GF-D8 (cell line): ENCODE measurements at regions not wholly inside any gene's neighbourhood (a gene's known extent, or its start where the extent isn't known, plus 50 kb on each side); places are given as distances from the start of the nearest gene placed in this dataset.
"Not testable (repeated sequence)": the region's sequence is repeated elsewhere in the genome, so short reads cannot be mapped to it uniquely, and the experiment has no call there.

Experiments used
- DNase-seq: peaks from one replicate; lab custom pipeline; 2025; lab: John Stamatoyannopoulos, UW

DNA sequence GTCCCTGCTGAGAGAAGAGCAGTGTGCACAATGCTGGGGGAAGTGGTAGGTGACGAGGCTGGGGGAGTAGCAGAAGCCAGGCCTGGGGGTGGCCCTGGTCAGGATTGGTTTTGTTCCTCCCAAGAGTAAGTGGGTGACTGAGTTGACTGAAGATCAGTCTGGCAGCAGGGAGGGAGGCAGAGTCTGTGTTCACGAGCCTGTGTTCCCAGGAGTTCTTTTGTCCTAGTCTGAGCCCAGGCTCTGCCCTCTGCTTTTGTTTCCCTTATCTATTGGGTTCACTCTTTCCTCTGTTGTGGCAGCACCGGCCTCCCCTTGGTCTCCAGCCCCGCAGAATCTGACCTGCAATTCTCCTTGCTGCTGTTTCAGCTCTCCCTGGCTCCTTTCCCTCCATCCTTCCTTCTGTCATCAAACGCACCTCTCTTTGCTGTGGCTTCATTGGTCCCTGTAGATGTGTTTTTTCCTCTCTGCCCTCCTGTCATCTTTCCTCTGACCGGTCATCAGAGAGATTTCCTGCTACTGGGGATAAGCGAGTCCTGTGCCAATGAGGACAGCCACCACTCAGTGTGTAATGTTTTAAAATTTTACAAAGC is 607.4 kb downstream of the KIF4B start:
- no peak for DNase-seq

DNA sequence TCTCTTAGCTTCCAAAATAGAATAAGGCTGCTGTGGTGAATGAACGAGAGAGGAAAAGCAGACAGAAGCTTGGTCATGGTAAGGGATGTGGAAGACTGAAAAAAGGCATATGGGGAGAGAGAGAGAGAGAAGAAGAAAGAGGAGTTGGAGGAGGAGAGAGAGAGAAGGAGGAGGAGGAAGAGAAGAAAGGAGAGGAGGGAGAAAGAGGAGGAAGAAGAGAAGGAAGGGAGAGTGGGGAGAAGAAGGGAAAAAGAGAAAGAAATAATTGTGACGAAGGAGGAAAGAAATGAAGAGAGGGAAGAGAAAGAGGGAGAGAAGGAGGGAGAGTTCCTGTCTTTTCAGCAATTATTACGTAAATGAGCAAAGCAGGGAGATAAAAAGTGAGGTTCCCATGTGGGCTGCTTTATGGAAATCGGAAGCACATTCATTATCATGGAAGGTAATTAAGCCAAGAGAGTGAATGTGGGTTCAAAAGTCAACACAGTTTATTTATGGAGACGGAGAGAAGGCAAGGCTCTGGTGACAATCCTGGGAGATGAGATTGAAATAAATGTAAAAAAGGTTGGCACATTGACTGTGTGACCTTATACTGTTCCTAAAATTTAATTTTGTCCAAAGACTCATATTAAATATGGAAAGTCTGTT is 611.2 kb downstream of the KIF4B start:
- DNase-seq: no peak

DNA sequence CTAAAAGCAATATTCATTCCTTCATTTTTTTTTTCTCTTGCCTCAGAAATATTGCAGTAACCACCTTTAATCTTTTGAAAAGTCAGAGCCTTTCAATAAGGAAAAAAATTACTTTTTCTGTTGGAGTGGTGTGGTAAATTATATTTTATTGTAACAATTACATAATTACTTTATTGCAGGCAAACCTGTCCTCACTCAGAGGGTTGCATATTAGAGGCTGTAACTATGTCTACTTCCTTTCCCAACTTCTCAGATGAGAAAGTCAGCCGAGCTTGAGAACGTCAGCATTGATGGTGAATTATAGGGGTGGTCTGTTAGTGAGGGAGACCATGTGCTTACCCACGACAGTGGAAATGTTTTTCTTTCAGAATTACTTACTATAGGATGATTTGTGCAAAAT is 611.8 kb downstream of the KIF4B start:
- DNase-seq: no peak

DNA sequence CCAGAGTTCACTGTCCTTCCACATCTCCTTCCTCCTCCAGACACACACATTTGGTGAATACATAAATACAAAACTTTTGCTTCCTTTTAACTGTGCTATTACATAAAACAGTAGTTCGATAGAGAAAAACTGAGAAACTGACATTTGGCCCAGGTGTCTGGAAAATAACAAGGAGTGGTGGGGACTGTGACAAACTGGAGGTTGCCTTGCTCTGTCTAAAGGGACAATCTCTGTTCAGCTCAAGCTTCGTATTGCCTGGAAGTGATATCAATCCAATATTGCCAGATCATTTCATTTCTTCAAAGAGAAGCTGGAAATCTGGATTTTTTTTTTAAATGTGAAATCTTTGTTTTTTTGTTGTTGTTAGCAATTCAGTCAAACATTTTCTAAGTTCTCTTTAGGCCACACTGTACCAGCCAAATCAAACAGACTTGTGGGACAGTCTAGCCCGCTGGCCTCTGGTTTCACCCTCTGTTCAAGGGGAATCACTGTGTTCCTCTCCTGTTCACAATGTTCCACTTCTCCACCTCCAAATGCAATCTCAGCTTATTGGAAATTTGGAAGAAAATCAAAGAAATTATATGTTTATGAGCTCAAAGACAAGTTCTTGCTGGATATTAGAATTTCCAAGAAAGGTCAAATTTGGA is 612.5 kb downstream of the KIF4B start:
- DNase-seq: no peak

DNA sequence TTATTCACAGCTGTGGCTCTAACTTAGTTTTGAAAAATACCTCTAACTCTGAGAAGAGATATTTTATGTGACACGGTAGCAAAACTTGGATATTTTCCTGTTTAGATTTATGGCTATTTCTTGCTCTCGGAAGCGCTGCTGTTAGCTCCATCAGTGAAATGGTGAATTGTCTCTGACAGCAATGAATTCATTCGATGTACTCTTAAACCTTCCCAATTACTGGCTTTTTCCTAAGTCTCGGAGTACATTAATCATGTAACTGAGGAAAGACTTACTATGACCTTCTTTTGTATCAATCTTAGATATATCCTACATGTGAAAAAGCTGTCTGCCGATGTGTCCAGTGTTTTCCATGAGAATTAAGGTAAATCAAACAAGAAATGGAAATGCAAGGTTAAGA is 613.0 kb downstream of the KIF4B start:
- DNase-seq: no peak

DNA sequence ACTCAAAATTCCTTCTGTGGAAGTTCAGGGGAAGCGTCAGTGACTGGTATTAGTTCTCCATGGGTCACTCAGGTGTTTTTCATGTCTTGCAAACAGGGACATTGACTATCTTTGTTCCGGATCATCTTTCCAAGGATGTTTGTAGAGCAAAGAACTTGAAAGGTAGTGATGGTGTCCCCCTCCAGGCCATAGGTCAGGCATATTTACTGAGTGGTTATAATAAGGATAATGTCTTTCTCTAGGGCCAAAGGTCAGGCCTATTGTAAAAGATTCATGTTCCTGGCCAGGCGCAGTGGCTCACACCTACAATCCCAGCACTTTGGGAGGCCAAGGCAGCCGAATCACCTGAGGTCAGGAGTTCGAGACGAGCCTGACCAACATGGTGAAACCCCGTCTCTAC is 614.8 kb downstream of the KIF4B start:
- no peak for DNase-seq

DNA sequence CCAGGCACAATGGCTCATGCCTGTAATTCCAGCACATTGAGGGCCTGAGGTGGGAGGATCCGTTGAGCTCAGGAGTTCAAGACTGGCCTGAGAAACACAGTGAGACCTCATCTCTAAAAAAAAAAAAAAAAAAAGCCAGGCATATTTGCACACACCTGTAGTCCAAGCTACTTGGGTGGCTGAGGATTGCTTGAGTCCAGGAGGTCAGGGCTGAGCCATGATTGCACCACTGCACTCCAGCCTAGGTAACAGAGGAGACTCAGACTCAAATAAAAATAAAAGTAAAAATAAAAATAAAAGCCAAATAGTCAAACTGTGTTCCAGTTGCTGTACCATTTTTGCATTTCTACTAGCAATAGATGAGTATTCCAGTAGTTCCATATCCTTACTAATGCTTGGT is 616.0 kb downstream of the KIF4B start:
- no peak for DNase-seq

DNA sequence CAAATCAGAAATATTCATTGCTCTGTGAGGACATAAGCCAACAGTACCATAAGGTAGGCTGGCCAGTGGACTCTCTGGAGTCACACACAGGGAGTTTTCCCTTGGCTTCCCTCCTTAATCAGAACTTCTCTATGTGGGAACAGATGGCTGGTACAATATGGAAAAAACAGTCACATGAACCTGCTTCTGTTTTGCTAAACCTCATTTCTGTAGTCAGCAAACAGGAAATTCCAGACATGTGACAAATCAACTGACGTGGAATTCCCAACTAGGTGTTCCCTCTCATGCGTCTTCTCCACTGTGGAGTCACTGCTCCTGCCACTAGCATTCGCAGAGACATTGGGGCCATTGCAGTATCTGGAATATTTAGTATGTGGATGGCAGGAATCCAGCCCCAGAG is 617.6 kb downstream of the KIF4B start:
- no peak for DNase-seq

DNA sequence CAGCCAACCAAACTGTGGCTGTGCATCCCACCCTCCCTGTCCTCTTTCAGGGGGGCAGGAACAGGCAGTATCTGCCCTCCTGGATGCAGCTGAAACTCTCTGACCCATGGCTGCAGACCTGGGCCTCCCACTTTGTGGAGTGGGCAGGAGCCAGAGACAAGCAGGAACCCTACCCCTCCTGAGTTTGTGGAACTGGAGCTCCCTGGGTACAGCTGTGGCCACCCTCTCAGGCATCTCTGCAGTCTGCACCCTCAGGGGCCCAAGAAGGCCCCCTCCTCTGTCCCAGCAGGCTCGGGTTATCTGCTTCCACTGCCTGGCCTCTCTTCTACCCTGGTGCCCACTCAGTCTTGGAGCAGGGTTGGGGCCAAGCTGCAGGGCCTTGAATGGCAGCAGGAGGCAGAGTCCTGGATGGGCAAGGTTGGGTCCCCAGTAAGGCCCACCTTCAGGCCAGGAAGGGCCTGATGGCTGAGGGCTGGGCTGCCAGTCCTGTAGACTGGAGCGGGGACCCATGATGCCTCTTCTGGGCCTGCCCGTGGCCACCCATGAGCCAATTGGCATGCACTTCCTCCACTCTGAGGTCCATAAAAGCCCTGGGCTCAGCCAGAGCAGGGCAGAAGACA is 619.9 kb downstream of the KIF4B start:
- DNase-seq: no peak

DNA sequence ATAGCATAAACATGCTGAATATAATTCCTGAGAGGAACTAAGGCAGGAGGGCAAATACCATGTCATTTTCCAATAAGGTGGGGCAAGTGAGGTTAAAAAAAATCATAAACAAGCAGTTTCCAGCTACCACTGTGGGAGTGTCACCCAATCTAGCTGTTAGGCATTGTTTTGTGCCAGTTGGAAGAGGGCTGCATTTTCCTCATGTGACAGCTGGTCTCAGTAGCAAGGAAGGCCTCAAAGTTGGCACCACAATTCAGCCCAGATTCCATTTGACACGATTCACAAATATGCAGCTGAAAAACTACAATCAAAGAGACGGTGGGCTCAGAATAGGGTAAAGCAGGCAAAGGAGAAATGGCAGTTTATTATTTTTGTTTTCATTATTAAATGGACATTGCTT is 636.1 kb downstream of the KIF4B start:
- no peak for DNase-seq

DNA sequence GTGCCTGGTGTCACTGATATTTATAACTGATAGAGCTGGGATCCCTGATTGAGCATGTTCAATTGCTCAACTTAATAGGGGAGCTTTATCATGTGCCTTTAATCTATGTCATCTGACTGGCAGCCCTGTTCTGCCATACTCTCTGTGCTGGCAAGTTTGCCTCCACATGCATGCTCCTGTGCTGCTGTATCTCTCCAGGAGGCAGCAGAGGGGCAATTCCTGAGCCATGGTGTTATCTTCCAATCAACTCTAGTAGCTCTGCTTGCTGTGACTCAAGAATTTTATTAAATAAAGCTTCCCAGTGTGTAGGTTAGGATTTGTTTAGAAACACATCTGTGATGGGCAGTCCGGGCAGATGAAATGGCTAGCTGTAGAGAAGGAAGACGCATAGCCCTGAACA is 642.0 kb downstream of the KIF4B start:
- DNase-seq: no peak

DNA sequence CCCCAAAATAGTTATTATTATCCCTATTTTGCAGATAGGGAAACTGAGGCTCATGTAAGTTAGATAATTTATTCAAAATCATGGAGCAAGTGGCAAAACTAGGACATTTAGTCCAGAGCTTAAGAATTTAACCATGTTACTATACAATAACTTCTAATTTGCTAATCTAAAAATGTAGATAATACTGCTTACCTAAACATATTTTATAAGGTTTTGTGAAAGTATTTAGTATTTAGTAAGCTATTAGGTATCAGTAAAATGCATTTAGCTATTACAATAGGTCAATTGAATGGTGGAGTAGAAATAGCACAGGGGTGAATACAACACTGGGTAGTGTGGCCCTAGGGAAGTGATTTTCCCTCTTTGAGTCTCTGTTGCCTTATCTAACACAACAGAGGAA is 648.3 kb downstream of the KIF4B start:
- DNase-seq: no peak

DNA sequence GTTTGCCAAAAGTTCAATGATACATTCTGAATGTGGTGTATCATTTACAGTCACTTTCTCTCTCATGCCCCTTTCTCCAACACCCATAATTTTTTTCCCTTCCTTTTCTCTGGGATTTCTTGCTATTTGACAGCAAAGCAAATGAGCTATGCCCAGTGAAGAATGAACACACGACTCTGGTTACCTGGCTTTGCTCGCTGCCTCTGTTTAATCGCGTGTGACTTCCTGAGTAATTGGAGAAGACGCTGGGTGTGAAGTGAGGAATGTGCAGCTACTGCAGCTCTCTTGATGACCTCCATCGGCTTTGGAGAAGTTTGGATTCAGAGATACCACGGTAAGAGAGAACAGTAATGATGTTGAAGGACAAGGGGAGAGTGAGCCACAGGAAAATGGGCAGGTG is 651.8 kb downstream of the KIF4B start:
- DNase-seq: no peak

DNA sequence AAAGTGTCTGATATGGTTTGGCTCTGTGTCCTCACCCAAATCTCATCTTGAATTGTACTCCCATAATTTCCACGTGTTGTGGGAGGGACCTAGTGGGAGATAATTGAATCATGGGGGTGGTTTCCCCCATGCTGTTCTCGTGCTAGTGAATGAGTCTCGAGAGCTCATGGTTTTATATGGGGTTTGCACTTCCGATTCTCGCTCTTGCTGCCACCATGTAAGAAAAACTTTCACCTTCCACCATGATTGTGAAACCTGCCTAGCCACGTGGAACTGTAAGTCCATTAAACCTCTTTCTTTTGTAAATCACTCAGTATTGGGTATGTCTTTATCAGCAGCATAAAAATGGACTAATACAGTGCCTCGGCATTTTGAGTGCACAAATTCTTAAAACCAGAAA is 655.0 kb upstream of the SGCD start:
- not testable (repeated sequence) for DNase-seq

DNA sequence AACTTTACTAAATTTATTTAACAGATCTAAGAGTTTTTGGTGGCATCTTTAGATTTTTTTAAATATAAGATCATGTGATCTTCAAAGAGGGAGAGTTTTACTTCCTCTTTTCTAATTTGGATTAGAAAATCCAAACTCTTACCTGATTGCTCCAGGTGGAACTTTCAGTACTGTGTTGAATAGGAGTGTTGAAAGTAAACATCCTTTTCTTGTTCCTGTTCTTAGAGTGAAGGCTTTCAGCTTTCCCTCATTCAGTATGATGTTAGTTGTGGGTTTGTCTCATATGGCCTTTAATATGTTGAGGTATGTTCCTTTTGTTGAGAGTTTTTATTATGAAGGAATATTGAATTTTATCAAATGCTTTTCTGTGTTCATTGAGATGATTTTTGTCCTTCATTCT is 650.0 kb upstream of the SGCD start:
- DNase-seq: no peak

DNA sequence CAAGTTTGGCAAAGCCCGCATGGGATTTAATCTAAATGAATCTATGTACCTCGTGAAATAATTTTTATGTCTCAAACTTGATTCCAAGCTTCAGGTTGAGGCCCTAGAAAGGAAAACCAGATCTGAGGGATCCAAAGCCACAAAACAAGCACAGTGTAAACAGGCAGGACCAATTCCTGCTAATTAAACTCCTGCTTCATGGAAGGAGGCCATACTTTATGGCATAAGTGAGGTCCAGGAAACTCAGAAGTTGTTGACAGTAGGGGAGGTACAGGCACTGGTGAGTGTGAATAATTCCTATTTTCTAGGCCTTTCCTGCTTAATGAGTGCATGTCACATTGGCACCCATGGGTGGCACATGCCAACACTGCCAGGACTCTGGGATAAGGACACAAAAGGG is 648.6 kb upstream of the SGCD start:
- DNase-seq: no peak

DNA sequence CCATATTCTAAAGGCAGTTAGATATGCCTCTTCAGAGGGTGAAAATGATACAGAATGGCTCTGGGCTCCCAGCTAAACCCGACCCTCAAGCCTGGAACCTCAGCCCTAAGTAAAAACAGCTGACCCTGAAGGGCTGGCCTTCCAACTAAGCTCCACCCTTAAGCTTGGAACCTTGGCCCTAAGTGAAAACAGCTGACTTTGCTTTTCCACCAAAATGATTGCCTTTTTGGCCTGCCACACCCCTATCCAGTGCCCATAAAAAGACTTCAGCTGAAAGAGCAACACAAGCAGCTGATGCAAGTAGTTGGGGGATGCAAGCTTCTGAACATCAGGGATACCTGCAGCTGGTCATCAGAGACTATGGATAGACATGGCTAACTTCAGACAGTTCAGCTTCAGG is 647.4 kb upstream of the SGCD start:
- no peak for DNase-seq

DNA sequence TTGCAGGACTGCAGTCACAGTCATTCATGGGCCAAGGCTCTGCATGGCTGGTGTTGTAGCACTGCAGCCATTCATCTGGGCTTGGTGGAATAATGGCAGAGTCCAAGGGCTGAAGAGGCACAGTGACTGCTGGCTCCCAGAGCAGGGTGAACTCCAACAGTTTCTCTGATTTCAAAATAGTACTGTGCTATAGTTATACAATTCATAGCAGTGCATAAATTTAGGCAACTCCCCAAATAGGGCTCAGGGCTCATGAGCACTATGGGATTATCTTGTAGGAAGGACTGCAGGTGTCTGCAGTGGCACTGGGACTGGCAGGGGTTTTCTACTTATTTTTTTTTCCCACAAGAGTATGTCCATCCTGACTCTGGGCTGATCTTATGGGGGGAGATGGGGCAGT is 642.5 kb upstream of the SGCD start:
- DNase-seq: no peak

DNA sequence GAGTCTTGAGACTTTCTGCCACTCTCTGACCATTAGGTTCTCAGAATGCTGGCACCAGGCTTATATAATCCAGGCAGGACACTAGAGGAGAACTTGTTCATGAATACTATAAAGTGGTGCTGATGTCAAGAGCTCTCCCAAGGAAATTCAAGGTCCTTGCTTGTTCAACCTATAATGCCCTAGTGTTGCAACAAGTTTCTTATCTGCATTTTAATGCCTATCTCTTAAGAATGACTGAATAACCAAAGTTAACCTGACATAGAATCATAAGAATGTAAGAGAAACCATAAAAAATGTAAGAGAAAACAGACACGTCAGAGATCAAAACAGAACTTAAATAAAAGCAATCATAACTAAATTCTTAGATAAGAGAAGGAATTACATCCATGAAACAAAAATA is 640.8 kb upstream of the SGCD start:
- no peak for DNase-seq

DNA sequence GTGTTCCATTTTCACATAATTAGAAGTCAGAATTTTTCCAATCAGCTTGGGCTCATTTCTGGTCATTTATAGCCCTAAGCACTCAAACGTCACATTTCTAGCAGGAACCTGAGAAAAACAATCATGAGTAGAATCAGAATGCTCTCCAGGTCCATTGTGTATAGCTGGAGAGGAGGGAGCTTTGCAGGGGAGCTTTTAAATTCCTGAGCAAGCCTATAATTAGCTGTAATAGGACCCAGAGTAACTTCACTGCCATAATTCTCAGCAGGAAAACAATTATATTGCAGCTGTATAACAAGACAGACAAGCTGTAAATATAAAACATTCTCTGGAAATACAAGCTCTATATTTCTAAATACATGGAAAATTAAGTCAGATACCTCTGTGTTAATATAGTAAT is 637.6 kb upstream of the SGCD start:
- DNase-seq: no peak

DNA sequence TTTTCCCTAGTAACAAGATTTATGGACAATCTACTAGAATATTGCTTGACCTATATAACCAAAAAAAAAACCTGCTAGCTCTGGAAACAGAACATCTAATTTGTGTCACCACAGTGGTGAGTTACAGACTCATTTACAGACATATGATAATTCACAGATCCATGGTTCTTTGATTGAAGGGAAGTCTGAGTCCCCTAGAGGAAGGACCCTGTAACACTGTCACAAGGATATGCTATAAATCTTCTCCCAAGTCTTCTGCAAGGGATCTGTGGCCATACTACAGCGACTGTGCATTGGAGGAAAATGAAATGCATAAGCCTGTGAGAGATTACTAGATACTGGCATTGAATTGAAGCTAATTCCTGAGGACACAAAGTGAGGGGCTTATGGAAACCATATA is 630.6 kb upstream of the SGCD start:
- no peak for DNase-seq

DNA sequence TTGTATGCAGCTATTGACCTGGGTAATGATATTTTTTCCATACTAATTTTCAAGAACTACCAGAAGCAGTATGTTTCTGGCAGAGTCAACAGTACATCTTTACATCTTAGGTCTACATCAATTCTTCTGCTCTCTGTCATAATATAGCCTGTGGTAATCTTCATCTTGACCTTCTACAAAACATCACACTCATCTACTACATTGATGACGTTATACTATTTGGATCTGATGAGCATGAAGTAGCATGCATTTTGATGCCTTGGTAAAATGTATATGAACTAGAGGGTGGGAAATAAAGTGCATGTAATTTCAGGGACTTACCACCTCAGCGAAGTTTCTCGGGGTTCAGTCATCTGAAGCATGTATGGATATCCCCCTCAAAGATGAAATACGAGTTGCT is 629.7 kb upstream of the SGCD start:
- no peak for DNase-seq

DNA sequence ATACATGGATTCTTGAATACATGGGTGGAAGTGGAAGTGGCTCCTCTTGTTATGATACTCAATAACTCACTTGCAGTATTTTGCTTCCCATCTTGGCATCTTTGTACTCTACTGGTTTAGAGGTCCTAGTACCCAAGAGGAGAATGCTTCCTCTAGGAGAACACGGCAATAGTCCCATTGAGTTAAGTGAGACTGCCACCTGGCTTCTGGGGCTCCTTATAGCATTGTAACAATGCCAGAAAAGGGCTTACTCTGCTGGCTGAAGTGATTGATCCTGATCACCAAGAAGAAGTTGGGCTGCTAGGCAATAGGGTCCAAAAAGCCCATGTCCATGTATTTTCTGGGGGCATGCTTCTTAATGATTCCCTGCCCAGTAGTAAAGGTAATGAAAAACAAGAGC is 627.6 kb upstream of the SGCD start:
- DNase-seq: no peak

DNA sequence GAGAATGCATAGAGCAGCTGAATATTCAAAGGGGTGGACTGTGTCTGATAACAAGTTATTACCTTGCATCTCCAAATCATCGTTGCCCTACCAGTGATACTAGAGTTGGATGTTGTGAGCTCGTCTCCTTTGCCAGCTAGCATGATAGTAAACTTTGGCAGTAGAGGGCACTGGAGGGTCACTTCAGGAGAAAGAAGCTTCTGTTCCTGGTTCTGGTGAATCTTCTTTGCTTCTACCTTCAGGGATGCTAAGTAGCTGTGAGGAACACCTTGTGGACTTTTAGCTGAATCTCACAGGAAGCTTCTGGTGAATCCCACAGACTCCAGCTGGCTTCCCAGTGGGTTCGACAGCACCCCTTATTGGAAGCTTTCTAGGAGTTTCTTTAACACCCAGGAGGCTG is 626.6 kb upstream of the SGCD start:
- no peak for DNase-seq
